ENCODE measurements at regions not wholly inside any gene's neighbourhood (a gene's known extent, or its start where the extent isn't known, plus 50 kb on each side); places are given as distances from the start of the nearest gene placed in this dataset.

DNA sequence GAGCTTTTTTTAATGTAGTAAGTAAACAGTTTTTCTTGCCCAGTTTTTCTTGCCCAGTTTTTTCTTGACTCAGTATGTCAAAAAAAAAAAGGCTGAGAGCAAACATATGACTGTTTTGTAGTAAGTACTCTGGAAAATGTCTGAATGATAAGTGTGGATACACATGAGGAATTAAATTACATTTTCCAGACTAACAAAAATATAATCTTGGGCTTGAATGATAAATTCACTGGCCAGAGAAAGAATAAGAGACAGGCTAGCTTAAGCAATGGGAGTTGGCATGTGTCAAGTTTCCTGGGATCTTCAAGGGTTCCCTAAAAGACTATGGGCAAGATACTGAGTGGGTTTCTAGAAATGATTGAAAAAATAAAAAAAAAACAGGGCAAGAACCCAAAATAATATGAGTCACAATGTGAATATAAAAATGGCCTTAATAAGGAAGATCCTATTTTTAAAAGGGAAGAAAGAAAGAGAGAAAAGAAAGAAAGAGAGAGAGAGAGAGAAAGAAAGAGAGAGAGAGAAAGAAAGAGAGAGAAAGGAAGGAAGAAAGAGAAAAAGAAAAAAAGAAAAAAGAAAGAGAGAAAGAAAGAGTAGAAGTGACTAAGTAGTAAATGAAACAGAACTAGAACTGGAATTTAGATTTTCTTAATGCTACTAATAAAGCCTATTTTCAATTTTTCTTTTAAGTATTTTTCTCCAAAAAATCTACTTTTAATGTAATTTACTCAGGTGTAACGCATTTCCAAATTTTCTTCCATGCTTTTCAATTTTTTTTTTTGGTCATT is 60.2 kb downstream of the TFPI2 start:
- TF ChIP-seq, protein P1, sequence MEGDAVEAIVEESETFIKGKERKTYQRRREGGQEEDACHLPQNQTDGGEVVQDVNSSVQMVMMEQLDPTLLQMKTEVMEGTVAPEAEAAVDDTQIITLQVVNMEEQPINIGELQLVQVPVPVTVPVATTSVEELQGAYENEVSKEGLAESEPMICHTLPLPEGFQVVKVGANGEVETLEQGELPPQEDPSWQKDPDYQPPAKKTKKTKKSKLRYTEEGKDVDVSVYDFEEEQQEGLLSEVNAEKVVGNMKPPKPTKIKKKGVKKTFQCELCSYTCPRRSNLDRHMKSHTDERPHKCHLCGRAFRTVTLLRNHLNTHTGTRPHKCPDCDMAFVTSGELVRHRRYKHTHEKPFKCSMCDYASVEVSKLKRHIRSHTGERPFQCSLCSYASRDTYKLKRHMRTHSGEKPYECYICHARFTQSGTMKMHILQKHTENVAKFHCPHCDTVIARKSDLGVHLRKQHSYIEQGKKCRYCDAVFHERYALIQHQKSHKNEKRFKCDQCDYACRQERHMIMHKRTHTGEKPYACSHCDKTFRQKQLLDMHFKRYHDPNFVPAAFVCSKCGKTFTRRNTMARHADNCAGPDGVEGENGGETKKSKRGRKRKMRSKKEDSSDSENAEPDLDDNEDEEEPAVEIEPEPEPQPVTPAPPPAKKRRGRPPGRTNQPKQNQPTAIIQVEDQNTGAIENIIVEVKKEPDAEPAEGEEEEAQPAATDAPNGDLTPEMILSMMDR (IDR thresholded peaks at IDR 0.05): no peak
- TF ChIP-seq POLR2A (IDR thresholded peaks at IDR 0.05): no peak
